ENCODE measurements at regions not wholly inside any gene's neighbourhood (a gene's known extent, or its start where the extent isn't known, plus 50 kb on each side); places are given as distances from the start of the nearest gene placed in this dataset.

- POLR2A ChIA-PET: no interaction called here
- no peak overlapping the region for H2AFZ ChIP-seq (ENCODE audit: low read depth)
These were observed 191.5 kb upstream of the NR2F2 start for GRCh38 chr15:96138985-96139384.

GRCh38 chr15:96142498-96142897 lies 188.0 kb upstream of the NR2F2 start:
- TF ChIP-seq TAF1 (IDR thresholded peaks at IDR 0.05; ENCODE audit: borderline replicate concordance, low read depth, low read length): no peak
- no peak for TF ChIP-seq RXRA (IDR thresholded peaks at IDR 0.05; ENCODE audit: borderline replicate concordance, low read depth)
- TF ChIP-seq REST (IDR thresholded peaks at IDR 0.05; ENCODE audit: low read depth, low read length): no peak
- TF ChIP-seq JUND (IDR thresholded peaks at IDR 0.05): no peak
- TF ChIP-seq USF2 (IDR thresholded peaks at IDR 0.05; ENCODE audit: borderline replicate concordance, low read depth, low read length): no peak
- no peak for TF ChIP-seq SMC3 (IDR thresholded peaks at IDR 0.05; ENCODE audit: low read depth, low read length)
- TF ChIP-seq RCOR1 (IDR thresholded peaks at IDR 0.05; ENCODE audit: low read length): no peak
- no peak for TF ChIP-seq USF1 (IDR thresholded peaks at IDR 0.05; ENCODE audit: borderline replicate concordance, low read depth)
- no peak for TF ChIP-seq FOXJ3 (CRISPR knock-in tag; IDR thresholded peaks at IDR 0.05)
- no peak for TF ChIP-seq PBX3 (IDR thresholded peaks at IDR 0.05)
- no peak for TF ChIP-seq RAD21 (IDR thresholded peaks at IDR 0.05; ENCODE audit: low read length)
- CTCF ChIA-PET: no interaction called here
- no peaks in the 10 kb centered on the region for H3K9me2 ChIP-seq

More at GRCh38 chr15:96138985-96139384, 191.5 kb upstream of the NR2F2 start:
- H3K4me2 ChIP-seq: no peak overlapping the region
- H3K27me3 ChIP-seq (ENCODE audit: insufficient read depth): no peaks in the 10 kb centered on the region
- H3K27ac ChIP-seq (ENCODE audit: low read depth in 2 of 2, low read length in 1 of 2): no peak overlapping the region
- no peak for TF ChIP-seq YY1 (IDR thresholded peaks at IDR 0.05; ENCODE audit: low read depth)
- CTCF ChIA-PET: no interaction called here
- H3K9me2 ChIP-seq: no peaks in the 10 kb centered on the region
- H3F3A ChIP-seq (replicated peaks; ENCODE audit: insufficient read depth): no peaks in the 10 kb centered on the region
- H3K9ac ChIP-seq: no peak overlapping the region
- DNase-seq: no peak
- H3K4me3 ChIP-seq (ENCODE audit: low read depth in 2 of 2, low read length in 1 of 2): no peak overlapping the region
- H3K4me1 ChIP-seq (ENCODE audit: control insufficient read depth in 1 of 2, insufficient read depth in 2 of 2, low read depth in 1 of 2, low read length in 1 of 2): no peaks in the 10 kb centered on the region
- H3K9me3 ChIP-seq: no peaks in the 10 kb centered on the region
- H4K20me1 ChIP-seq (ENCODE audit: insufficient read depth): no peaks in the 10 kb centered on the region
- H3K79me2 ChIP-seq (ENCODE audit: insufficient read depth): no peaks in the 10 kb centered on the region
- H3K36me3 ChIP-seq (replicated peaks in 1 of 2; ENCODE audit: control insufficient read depth in 1 of 2, insufficient read depth in 2 of 2, low read length in 1 of 2): no peaks in the 10 kb centered on the region

More at GRCh38 chr15:96142498-96142897, 188.0 kb upstream of the NR2F2 start:
- Histone ChIP-seq H3K4me2 (no peak overlapping the region), H4K20me1 (ENCODE audit: insufficient read depth) (no peaks in the 10 kb centered on the region), H3K27ac (ENCODE audit: low read depth in 2 of 2, low read length in 1 of 2) (no peak overlapping the region), H2AFZ (ENCODE audit: low read depth) (no peak overlapping the region), H3K36me3 (replicated peaks in 1 of 2; ENCODE audit: control insufficient read depth in 1 of 2, insufficient read depth in 2 of 2, low read length in 1 of 2) (no peaks in the 10 kb centered on the region), H3F3A (replicated peaks; ENCODE audit: insufficient read depth) (no peaks in the 10 kb centered on the region), H3K4me1 (ENCODE audit: control insufficient read depth in 1 of 2, insufficient read depth in 2 of 2, low read depth in 1 of 2, low read length in 1 of 2) (no peaks in the 10 kb centered on the region), H3K79me2 (ENCODE audit: insufficient read depth) (no peaks in the 10 kb centered on the region), H3K27me3 (ENCODE audit: insufficient read depth) (no peaks in the 10 kb centered on the region), H3K9me3 (no peaks in the 10 kb centered on the region), H3K4me3 (ENCODE audit: low read depth in 2 of 2, low read length in 1 of 2) (no peak overlapping the region), H3K9ac (no peak overlapping the region)
- DNase-seq: no peak
- 15% methylated on average over 5 of the region's 5 CpGs for WGBS (ENCODE audit: low lambda C conversion rate)
- POLR2A ChIA-PET: no interaction called here
